SH-SY5Y (cell line): ENCODE measurements at regions not wholly inside any gene's neighbourhood (a gene's known extent, or its start where the extent isn't known, plus 50 kb on each side); places are given as distances from the start of the nearest gene placed in this dataset.

ENCODE experiments used
- GATA2 ChIP-seq: IDR thresholded peaks from 2 replicates; pipeline ENCODE4 v1.6.1; 2011; ENCODE audit warnings: mild to moderate bottlenecking, low read depth, low read length
- GATA3 ChIP-seq: IDR thresholded peaks from 2 replicates; pipeline ENCODE4 v1.6.1; 2011; ENCODE audit warnings: low read depth, mild to moderate bottlenecking, low read length, moderate library complexity

DNA sequence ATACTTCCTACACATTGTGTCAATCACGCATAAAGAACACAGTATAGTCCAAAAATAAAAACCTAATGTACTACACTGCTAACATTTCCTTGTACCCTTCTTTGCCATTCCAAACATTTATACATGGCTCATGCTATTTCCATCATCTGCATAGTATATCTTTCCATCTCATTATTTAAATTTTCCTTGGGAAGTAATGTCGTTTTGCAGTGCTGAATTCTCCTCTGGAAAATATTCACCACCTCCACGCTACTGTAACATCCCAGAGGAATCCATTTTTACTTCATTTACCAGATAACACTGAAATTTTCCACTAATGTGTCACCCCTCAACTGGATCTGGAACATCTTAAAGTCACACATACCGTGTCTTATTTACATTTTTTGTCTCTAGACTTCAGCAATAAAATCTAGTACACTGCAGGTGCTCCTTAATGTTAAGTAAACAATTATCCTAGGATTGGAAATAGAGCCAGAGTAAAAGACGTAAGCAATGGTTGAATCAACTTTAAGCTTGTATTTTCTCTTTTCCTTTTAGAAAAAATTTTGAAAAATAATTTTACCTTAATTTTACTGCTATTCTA, 881.0 kb downstream of the AMY1C start:
- TF ChIP-seq GATA2, result no peak
- no peak for TF ChIP-seq GATA3
